ENCODE measurements at regions not wholly inside any gene's neighbourhood (a gene's known extent, or its start where the extent isn't known, plus 50 kb on each side); places are given as distances from the start of the nearest gene placed in this dataset.

DNA sequence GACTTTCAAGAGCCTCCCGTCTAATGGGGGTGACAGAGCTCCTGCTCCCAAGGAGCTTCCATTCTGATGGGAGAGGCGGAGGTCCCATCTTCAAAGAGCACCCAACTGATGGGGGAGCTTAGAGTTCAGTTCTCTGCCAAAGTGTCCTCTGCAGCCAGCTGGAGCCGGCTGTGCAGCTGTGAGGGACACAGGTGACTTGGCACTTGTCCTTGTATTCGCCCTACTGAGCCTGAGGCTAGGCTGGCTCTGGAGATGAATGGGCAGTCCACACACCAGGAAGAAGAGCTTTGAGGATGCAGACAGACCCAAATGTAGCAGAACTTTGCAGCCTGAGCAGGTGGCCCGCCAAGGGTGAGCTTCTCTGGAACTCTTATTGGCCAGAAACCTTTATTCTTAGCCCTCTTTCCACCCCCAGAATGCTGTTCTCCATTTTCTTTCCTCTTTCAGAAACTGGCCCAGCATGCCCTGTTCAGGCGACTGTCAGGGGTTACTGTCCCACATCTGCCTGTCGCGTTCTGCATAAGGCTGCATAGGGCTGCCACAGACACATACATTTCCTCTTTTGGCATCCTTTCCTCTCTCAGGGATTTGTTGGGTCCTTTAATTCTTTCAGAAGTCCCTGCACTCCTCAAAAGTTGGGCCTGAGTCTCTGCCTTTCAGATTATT lies 108.7 kb upstream of the LRFN2 start:
- no peak overlapping the region for H3K4me3 ChIP-seq (ENCODE audit: control insufficient read depth, low read depth, low read length)
- no peak for DNase-seq (ENCODE audit: low read depth)
- TF ChIP-seq, protein P1, sequence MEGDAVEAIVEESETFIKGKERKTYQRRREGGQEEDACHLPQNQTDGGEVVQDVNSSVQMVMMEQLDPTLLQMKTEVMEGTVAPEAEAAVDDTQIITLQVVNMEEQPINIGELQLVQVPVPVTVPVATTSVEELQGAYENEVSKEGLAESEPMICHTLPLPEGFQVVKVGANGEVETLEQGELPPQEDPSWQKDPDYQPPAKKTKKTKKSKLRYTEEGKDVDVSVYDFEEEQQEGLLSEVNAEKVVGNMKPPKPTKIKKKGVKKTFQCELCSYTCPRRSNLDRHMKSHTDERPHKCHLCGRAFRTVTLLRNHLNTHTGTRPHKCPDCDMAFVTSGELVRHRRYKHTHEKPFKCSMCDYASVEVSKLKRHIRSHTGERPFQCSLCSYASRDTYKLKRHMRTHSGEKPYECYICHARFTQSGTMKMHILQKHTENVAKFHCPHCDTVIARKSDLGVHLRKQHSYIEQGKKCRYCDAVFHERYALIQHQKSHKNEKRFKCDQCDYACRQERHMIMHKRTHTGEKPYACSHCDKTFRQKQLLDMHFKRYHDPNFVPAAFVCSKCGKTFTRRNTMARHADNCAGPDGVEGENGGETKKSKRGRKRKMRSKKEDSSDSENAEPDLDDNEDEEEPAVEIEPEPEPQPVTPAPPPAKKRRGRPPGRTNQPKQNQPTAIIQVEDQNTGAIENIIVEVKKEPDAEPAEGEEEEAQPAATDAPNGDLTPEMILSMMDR (IDR thresholded peaks at IDR 0.05; ENCODE audit: control insufficient read depth, insufficient read depth, low read depth, low read length, missing control alignments) = no peak

DNA sequence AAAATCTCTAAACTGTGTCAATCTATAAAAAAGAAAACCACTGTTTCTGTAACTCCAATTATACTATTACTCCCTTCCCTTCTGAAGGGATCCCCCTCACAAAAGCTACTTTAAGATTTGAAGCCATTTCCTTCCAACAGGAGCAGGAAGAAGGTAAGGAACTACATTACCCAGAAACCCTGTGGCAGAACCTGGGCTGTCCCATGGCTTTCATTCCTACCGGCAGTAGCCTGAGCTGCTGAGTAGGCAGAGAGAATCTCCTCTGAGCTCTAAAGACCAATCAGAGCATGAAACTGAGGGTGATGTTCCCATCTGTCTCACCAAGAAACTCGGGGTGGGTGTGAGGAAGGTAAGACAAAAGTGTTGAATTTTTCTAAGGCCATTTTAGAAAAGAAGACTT lies 108.0 kb upstream of the LRFN2 start:
- H3K4me3 ChIP-seq (ENCODE audit: control insufficient read depth, low read depth, low read length) = no peak overlapping the region
- TF ChIP-seq, protein P1 (IDR thresholded peaks at IDR 0.05; ENCODE audit: control insufficient read depth, insufficient read depth, low read depth, low read length, missing control alignments) = no peak
- no peak for DNase-seq (ENCODE audit: low read depth)

DNA sequence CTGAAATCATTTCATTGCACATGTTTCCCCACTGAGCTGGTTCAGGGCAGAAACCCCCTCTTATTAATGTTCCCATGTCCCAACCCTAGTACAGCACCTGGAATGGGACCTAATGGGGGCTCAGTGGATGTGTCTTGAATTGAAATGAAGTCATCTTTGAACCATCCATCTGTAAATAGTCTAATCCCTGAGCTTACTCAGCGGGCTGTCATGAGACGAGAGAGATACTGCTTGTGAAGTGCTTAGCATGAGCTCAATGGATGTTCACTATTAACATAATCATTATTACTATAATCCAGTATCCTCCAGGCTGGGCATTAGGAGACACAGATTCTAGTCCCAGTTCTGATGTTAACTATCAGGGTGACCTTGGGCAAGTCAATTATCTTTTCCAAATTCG lies 106.6 kb upstream of the LRFN2 start:
- H3K4me3 ChIP-seq (ENCODE audit: control insufficient read depth, low read depth, low read length) = no peak overlapping the region
- DNase-seq (ENCODE audit: low read depth) = no peak
- TF ChIP-seq, protein P1 (IDR thresholded peaks at IDR 0.05; ENCODE audit: control insufficient read depth, insufficient read depth, low read depth, low read length, missing control alignments) = no peak

DNA sequence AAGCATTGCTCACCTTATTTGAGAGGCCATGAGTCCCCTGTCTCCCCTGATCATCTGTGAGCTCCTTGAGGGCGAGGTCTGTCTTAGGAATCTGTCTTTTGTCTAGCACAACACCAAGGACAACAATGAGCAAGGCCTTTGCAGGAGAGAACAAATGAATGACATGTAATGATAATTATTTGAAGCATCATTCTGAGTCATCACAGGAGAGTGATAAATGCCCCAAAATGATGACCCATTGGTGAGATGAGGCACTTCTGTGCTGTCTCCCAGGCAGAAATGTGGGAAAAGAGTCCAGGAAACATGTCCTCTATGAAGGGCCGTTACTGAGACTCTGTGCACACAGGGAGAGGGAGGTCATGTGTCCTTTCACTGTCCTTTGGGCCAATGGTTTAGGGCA lies 105.2 kb upstream of the LRFN2 start:
- DNase-seq (ENCODE audit: low read depth) = no peak
- no peak overlapping the region for H3K4me3 ChIP-seq (ENCODE audit: control insufficient read depth, low read depth, low read length)
- TF ChIP-seq, protein P1 (IDR thresholded peaks at IDR 0.05; ENCODE audit: control insufficient read depth, insufficient read depth, low read depth, low read length, missing control alignments) = no peak

DNA sequence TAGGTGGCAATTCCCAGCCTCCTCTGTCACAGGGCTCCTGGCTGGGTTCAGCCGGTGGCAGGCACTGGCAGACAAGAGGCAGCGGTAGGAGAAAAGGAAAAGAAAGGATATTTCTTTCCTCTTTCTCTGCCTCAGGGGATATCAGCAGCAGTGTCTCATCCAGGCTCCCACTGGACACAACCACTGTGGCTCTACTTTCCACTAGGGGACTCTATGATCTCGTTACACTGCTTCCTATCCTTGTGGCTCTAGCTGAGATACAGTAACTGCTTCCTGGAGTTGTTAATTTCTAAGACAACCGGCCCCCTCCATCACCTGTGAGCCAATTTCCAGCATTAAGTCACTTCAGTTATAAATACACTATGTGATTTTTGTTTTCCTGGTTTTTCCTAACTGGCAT lies 102.0 kb upstream of the LRFN2 start:
- no peak for DNase-seq (ENCODE audit: low read depth)
- TF ChIP-seq, protein P1 (IDR thresholded peaks at IDR 0.05; ENCODE audit: control insufficient read depth, insufficient read depth, low read depth, low read length, missing control alignments) = no peak
- no peak overlapping the region for H3K4me3 ChIP-seq (ENCODE audit: control insufficient read depth, low read depth, low read length)

DNA sequence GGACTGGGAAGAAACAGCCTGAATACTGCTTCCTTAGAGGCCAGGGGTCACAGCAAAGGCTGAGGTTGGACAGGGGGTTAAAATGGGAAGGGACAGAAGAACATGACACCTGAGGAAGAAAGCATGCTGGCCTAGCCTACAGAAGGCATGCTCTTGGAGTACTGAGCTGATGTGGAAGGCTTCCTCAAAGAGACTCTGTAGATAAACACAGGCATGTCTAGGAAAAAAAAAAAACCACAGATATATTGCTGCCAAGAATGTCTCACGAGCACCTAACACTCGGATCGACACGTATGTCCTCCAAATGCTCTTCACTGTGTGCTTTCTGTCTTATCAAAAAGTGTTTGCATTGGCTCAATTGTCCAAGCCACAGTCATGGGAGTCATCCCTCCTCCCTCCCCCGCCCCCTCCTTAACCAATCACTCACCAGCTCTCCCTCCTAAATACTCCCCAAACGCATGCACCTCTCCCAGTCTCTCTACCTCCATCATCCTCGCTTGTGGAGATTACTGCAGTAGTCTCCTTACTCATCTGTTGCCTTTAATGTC lies 101.1 kb upstream of the LRFN2 start:
- TF ChIP-seq, protein P1 (IDR thresholded peaks at IDR 0.05; ENCODE audit: control insufficient read depth, insufficient read depth, low read depth, low read length, missing control alignments) = no peak
- DNase-seq (ENCODE audit: low read depth) = no peak
- no peak overlapping the region for H3K4me3 ChIP-seq (ENCODE audit: control insufficient read depth, low read depth, low read length)

All from AG09309 (cell line).